GM13977 (cell line): ENCODE measurements at regions not wholly inside any gene's neighbourhood (a gene's known extent, or its start where the extent isn't known, plus 50 kb on each side); places are given as distances from the start of the nearest gene placed in this dataset.

Source experiments
- DNase-seq: peaks from one replicate; pipeline ENCODE4 v3.0.0; 2012; ENCODE audit warnings: low spot score
- CTCF ChIP-seq: IDR thresholded peaks from 2 replicates; pipeline ENCODE4 v1.5.1; 2012; ENCODE audit warnings: mild to moderate bottlenecking, control low read depth; ENCODE audit not compliant: insufficient read depth; ENCODE audit errors: extremely low read depth, missing control alignments
- in situ Hi-C: fragments of 300-500 bp; cut with MboI; formaldehyde crosslinking; loops from one replicate; pipeline ENCODE4 v1.12.0; 2022; ENCODE audit warnings: low sequenced_read_pairs, low pct_unique_long_range_greater_than_20kb, mixed read lengths, inconsistent platforms; ENCODE audit not compliant: unreplicated experiment

GRCh38 chr5:40309851-40310250 is 369.9 kb upstream of the PTGER4 start:
- no peak for DNase-seq
- no peak for TF ChIP-seq CTCF
- in situ Hi-C loops: no loop called here

- in situ Hi-C loops: no loop called here
- DNase-seq: no peak
- TF ChIP-seq CTCF: no peak
Measured at GRCh38 chr5:40308867-40309266, 370.8 kb upstream of the PTGER4 start.

GRCh38 chr5:40307920-40308319 is 371.8 kb upstream of the PTGER4 start:
- in situ Hi-C loops: no loop called here
- TF ChIP-seq CTCF: no peak
- DNase-seq: no peak

- no peak for TF ChIP-seq CTCF
- no peak for DNase-seq
- in situ Hi-C loops: no loop called here
Measured at GRCh38 chr5:40306869-40307487, 372.7 kb upstream of the PTGER4 start.

- no peak for DNase-seq
- in situ Hi-C loops: no loop called here
- TF ChIP-seq CTCF: no peak
Measured at GRCh38 chr5:40292006-40292405, 387.7 kb upstream of the PTGER4 start.

GRCh38 chr5:40291338-40291737 is 388.4 kb upstream of the PTGER4 start:
- in situ Hi-C loops: no loop called here
- no peak for DNase-seq
- TF ChIP-seq CTCF: no peak
